MM.1S (cell line): ENCODE measurements at regions not wholly inside any gene's neighbourhood (a gene's known extent, or its start where the extent isn't known, plus 50 kb on each side); places are given as distances from the start of the nearest gene placed in this dataset.

Source experiments
- CTCF ChIP-seq: fragments of 300-600 bp; sonication (generic); IDR thresholded peaks from 2 replicates; pipeline ENCODE4 v1.5.1; 2016; ENCODE audit warnings: antibody characterized with exemption, low read length, mixed read lengths
- EZH2 ChIP-seq: fragments of 300-600 bp; sonication (generic); optimal IDR thresholded peaks from 2 replicates; pipeline ENCODE3; 2017; ENCODE audit warnings: low read depth, mild to moderate bottlenecking, antibody characterized with exemption, low read length, mixed read lengths
- EZH2phosphoT487 ChIP-seq: fragments of 300-600 bp; sonication (generic); IDR thresholded peaks from 2 replicates; pipeline ENCODE4 v1.6.1; 2018; ENCODE audit warnings: antibody characterized with exemption, low read length

- TF ChIP-seq CTCF (no peak), EZH2 (no peak), EZH2phosphoT487 (no peak)
Observed at GRCh38 chr10:78703593-78703992, 365.2 kb upstream of the ZMIZ1 start.
